Stimulated activated CD4-positive, alpha-beta T cell treated with anti-CD3 and anti-CD28 coated beads, TNF-alpha, amount 100 ng/mL, for 4 hours (primary cell): ENCODE measurements at regions not wholly inside any gene's neighbourhood (a gene's known extent, or its start where the extent isn't known, plus 50 kb on each side); places are given as distances from the start of the nearest gene placed in this dataset.

Source experiments
- DNase-seq, 3 experiments: peaks; one replicate each; pipeline ENCODE4 v3.0.0-alpha.2; 2020; ENCODE audit warnings: low read depth in 3 of 3

DNA sequence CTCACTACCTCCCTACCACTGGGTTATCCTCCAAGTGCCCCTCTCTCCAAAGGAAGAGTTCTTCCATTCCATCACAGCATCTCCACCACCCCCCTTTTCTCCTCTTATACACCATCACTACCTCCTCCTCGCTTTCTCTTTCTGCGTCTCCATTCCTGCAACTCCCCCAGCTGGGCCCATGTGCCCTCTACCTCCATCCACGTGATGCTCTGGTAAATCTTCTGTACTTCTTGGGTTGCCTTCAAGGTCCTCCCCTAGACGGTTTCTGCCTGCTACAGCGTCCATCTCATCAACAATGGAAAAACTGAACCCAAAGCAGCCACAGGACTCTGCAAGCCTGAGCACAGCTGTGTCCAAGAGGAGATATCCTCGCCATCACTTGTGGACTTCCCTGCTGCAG is 129.5 kb upstream of the SLCO3A1 start:
- no peak for DNase-seq

DNA sequence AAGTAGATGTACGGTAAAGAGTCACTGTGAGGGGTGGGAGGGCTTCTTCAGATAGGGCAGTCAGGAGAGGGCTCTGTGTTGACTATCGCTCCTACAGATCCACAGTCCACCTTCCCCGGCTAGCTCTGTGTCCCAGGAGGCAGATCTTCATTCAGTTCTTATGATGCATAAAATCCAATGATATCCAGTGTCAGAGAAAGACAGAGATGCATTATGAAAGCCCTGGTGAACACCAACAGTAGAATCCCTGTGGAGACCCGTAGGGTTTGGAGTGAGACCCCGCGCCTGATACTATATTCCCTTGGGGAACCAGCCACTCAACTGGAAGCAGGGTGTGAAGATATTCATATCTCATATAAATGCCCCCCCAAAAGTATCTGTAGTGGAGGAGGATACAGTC is 119.8 kb upstream of the SLCO3A1 start:
- no peak for DNase-seq

DNA sequence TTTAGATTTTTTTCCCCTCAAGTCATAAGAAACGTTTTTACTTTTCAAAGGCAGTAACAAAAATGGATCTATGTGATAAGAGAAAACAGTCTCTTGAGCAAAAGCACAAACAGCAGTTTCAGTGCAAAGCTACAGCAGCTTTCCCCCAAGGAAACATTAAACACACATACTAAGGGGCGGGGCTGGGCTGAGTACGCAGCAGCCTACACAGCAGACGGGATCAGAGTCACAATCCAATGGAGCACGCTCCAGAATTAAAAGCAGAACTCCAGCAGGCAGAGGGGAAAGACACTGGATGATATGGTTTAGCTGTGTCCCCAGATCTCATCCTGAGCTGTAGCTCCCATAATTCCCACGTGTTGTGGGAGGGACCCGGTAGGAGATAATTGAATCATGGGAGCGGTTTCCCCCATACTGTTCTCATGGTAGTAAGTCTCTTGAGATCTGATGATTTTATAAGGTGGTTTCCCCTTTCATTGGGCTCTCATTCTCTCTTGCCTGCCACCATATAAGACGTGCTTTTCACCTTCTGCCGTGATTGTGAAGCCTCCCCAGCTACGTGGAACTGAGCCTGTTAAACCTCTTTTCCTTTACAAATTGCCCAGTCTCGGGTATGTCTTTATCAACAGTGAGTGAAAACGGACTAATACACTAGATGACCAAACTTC is 116.2 kb upstream of the SLCO3A1 start:
- no peak for DNase-seq

DNA sequence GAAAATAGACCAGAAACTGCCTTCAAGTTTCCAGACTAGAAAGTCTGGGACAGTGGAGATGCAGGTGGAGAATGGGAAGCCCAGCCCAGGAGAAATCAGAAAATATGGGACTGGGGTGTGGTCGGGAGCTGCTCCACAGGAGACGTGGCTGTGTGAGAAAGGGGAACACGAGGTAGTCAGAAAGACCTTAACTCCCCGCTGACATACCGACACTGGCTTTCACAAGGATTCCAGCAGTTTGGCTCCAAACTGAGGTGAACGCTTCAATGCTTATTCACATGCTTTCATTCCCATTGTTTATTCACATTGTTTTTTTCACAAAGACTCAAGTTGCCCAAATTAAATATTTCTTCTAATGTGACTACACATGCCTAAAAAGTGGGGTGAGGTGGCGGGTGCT is 111.5 kb upstream of the SLCO3A1 start:
- DNase-seq = no peak

DNA sequence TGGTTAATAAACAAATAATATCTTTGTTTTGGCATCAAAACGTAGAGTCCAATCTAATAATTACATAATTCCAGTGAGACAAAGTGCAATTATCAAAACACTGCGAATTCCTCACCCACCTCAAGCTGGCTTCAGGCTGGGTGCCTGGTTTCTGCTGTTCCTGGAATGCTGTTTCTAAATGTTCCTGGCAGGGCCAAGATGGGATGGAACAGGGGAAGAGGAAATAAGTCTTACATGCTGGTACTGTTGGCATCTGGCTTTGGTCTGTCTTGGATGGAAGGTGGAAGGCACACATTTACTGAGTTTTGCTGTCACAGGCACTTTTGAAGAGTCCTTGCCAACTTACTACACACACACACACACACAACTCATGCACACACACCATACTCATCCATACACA is 101.9 kb upstream of the SLCO3A1 start:
- DNase-seq = no peak

DNA sequence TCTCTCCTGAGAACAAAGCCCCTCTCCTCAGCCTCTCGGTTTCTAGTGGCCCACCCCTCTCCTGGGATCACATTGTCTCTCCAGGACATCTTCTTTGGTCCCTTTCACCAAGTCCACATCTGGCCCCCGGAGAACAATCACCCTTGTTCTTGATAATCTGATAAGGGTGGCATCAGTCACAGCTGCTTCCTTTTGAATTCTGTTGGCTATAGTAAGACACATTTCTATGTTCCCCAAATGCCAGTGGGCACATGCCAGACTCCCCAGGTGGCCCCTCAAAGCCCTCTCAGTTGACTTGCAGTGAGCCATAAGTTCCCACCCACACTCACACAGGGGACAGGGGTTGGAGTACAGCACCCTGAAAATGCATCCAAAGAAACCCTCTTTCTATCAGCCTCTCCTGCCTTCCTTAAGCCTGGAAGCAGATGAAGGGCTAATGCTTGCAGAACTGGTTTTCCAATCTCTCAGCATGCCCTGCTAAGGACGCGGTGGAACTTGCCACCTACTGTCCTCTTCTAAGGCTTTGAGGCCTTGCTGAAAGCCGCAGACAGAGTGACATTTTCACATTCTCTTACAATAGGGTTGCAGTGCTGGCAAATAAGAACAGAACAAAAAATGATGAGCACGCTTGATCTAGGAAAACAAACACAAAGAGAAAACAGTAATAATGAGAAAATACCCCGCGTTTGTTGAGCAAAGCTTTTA is 101.3 kb upstream of the SLCO3A1 start:
- DNase-seq = no peak

DNA sequence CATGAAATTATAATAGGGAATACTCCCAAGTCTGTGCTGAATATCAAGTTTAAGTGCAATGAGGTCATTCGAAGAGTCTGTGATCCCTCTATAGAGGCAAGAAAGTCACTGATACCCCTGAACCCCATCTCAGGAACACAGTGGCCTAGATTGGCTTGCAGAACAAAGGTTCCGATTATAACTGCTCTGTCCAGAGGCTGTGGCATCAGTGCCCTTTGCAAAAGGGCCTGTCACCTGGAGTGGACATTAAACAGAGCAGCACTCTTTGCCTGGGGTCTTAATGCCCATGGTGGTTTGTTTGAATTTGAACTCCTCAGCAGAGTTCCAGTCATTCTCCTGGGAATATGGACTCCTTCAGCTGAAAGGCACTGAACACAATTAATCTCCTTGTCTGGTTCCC is 93.9 kb upstream of the SLCO3A1 start:
- DNase-seq = no peak

DNA sequence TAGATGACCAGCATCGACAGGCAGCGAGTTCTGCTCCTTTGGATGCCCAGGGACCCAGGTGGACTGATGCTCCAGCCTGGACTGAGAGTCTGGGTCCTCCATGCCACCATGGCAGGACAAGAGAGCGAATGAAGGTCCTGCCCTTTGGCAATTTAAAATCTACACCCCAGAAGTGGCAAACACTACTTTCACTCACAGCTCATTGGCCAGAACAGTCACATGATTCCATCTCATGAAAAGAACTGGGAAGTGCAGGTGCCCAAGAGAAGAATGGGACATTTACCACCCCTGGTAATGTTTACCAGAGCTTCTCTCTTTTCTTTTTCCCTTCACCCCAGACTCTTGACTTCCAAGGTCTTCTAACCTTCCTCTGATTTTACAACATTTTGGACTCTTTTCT is 87.8 kb upstream of the SLCO3A1 start:
- no peak for DNase-seq

DNA sequence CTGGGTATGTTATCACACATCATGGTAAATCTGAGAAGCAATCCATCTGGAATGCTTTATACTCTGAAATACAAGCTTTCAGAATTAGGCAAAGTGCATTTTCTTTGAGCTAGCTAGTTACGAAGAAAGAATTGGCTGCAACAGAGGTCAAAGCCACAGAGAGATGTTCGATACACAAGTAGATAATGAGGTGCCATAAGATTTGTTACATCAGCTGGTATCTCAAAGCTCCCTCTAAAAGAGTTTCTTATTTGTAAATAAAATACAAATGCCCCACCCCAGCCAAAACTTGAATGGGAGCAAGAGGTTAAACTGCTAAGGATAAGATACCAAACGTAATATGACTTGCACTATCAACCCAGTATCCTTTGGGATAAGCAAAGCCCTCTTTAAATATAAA is 84.0 kb upstream of the SLCO3A1 start:
- no peak for DNase-seq

DNA sequence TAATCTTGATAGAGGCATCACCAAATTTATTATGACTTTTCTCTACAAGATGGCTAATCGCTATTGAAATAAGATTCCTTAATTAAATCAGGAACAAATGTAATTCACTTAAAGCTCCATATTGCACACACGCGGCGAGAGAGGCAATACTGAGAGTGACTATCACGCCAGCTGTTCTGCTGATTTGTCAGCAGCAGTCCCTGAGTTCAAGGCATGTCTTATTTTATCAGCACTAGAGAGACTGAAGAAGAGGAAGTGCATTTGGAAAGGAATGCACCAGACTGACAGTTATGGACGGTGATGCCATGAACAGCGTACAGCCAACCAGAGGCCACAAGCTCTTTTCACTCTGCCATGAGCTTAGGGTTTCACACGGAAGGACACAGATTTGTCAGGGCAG is 83.6 kb upstream of the SLCO3A1 start:
- no peak for DNase-seq

DNA sequence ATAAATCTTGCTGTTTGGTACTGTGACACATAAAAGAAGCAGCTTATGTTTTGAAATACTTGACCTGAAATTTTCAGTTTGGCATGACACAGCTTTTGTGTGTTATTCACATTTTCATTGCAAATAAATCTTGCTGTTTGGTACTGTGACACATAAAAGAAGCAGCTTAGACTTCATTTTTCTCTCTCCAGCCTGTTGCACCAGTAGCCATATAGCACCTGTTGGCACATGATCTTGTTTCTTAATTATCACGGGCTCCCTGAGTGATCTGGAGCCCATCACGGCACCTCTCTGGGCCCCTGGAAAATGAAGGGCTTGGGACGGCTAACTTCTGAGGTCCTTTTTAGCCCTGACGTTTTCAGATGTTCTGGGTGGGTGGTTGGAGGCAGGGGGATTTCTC is 77.4 kb upstream of the SLCO3A1 start:
- DNase-seq = no peak

DNA sequence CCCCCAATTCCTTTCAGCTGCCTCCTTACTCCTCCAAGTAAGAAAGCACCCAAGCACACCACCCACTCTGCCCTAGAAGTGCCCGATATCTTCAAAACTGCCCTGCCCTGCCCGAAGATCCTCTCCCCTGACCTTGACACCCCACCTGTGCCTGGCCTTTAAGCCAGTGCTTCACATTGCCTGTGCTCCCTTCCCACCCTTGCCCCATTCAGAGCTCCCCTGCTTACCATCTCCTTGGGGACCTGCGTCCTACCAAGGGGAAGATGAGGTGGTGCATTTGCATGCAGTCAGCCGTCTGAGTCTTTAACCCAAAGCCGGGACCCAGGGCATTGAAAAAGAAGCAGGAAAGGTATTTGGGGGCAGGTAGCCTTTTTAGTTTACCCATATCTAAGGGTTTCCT is 73.5 kb upstream of the SLCO3A1 start:
- no peak for DNase-seq

DNA sequence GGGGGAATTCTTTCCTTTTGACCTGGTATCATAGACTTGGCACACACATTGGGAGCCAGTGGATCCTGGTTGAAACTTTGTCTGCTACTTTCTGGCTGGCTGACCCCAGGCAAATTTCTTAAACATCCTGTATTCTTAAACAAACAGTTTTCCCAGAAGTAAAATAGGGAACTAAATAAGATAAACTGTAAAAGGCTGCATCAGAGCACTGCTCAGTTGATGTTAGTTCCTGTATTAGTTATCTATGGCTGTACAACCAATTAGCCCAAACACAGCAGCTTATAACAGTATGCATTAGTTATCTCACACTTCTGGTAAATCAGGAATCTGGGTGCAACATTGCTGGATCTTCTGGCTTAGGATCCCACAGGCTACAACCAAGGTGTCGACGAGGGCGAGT is 73.1 kb upstream of the SLCO3A1 start:
- no peak for DNase-seq

DNA sequence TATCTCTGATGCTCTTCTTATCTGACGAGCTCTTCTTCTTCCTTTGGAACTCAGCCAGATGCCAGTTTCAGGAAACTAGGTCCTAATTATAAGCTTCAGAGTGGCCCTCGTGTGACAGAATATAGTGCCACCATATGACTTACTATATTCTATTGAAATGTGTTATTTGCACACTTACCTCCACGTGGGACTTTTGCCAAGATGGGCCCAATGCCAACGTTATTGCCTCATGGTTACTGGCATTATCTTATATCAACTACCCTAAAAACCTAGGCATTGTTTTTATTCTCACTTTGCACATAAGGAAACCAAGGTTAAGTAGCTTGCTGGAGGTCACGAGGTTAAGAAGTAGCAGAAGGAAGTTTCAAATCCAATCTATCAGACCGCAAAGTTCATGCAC is 71.3 kb upstream of the SLCO3A1 start:
- DNase-seq = no peak

DNA sequence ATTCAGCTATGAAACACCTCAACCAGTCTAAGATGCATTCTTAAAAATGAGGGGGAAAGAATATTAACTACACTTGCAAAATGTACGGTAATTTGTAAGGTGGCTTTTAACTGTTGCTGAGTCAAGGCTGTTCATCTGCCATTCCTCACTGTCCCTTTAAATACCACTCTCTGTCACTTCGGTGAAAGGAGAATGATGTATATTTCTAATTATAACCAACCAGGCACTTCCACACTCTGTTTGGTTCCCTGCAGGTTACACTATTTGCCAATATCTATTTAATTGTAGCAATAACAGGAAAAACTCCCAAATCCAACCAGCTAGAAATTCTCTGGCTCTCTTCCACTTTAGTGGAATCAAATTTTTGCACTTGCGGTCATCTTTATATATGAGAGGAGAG is 70.5 kb upstream of the SLCO3A1 start:
- no peak for DNase-seq

DNA sequence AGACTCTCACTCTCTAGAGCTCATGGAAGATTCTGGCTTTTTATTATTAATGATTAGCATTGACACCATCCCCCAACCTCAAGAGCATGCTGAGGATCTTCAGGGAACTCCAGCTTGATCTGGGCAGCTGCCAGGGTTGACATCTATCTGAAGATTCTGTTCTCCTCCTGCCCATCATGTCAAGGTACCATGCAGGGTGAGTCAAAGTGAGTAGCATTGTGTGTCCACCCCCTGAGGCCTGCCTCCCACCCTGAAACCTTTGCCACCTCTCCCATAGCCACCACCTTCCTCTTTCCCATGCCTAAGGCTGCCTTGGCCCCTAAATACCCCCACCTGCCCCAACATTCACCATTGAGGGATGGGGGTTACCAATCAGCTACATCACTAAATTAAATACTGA is 70.1 kb upstream of the SLCO3A1 start:
- no peak for DNase-seq

DNA sequence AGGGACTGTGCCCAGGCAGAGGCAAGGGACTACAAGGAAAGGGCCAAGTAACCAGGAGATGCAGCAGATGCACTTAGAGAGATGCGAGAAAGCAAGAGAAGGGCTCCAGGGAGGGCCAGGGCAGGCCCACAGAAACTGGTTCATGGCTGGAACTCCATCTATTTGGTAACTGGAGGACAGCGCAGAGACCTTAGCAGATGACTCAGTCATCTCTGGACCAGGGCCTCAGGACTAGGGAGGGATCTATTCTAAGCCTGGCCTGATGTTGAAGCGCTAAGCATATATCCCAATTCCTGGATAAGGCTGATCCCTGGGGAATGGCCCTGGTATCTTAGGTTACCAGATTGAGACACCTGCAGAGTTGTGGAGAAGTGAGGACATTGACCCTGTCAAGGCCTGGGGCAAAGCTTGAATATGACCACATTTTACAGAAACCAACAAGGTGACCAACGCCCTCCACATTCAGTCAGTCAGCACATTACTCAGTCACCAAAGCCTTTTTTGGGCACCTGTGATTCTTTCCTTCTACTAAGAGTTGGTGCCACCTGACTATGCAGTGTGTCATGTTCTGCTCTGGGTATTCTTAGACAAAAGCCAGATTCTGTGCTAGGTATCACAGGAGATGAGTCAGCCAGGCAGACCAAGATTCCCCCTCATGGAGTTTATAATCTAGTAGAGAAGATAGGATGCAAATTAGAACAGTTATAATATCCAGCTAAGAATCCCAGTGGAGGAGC is 68.4 kb upstream of the SLCO3A1 start:
- DNase-seq = no peak

DNA sequence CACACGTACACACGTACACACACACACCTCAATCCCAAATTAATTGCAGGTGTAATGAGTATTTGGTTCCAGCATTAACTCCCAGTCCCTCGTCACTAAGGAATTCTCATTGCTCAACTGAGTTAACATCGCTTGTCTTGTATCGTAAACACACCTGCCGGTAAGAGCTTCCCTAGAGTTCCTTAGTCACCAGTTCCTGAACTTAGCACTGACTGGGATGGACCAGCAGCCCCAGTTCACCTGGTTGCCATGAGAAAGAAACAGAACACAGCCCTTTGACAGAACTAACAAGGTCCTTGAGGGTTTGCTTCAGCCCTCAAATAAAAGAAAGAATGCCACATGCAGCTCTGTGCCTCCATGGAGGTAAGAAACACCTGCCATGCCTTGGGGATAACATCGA is 66.3 kb upstream of the SLCO3A1 start:
- no peak for DNase-seq

DNA sequence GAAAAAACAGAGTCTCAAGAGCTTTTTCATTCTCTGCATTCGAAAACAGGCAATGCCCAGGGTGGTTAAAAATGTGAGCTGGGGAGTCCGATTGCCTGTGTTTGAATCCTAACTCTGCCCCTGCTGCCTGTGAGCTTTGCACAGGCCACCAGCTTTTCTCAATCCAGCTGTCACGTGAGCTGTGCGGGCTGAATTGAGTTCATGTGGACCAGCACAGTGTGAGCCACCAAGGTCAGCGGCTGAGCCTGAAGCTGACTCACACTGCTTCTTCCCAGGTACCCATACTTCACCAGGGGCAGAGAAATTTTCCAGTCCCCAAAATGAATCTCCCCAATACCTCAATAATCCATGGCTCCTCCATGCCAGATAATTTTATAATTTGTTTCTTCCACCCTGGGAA is 64.4 kb upstream of the SLCO3A1 start:
- DNase-seq = no peak

DNA sequence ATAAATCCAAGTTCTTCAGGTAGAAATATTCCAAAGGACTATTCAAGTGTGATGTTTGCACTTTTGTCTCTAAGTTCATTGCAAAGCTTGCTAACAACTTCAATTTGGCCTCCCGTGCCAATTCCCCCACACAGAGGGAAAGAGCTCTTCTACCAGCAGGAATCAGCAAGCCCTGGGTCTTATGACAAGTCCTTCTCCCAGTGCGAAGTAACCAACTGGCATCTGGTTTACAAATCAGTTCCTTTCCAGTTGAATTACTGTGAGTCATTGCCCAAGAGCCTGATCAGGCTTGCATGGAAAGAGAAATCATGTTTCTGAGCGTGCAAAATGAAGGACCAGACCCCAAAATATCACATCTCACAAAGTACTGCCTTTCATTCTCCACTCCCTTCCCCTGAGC is 62.7 kb upstream of the SLCO3A1 start:
- DNase-seq = no peak

DNA sequence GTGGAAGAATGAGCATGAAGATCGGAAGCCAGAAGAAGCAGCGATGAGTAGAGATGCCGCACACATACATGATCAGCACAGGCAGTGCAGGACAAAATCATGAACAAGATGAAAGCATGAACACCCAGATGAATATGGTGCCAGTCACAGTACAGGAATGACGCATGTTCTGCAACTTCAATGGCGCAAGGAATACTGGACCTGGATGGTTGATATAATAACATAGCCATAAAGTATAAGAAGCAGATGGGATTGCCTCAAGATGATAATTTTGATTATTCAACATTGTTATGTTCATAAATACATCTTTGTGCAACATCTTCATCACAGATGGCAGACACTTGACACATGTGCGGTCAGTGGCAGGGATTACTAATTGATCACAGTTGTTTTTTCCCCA is 59.7 kb upstream of the SLCO3A1 start:
- DNase-seq = no peak

DNA sequence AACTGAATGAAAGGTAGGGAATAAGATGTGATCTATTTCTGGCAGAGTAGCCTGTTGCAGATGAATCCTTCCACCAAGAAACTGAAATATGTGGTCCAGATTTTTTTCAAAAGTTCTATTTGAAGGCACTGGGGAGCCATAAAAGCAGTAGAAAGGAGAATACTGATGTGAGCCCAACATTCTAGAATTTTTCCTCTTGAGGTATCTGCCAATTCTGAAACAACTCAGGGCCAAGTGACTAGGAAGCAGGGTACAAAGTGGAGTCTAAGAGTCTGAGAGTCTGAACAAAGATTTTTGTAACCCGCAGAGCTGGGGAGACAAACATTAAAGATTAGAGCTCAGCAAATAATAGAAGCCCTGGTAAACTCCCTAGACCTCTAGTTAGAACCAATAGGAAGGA is 58.3 kb upstream of the SLCO3A1 start:
- DNase-seq = no peak

DNA sequence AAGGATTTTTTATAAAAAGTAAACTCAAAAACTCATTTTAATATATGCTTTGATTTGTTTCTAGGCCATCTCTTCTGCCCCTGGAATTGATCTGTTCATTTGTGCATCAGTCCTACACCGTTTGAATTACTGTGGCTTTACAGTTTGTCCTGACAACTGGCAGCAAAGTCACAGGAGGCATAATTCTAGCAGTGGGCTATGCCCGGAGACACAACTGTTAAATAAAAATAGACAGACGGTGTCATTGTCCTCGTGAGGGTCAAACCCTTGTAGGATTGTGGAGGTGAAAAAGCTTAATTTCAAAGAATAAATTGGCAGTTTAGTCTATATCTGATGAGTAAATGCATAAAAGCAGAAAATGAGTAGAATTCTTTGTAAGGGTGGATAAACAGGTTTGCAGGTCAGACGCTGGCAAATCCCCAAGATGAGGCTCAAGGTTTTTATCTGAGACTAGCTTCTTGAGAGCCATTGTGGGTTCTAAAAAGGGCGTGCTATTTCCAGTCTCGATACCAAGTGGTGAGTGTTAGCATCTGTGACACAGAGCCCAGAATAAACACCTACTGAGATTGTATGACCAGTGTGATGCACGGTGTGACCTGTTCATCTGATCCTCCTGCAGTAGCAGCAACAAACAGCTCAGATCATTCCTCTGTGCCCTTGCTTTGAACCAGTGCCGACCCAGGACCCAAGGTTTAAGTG is 51.5 kb upstream of the SLCO3A1 start:
- DNase-seq = no peak
